ENCODE measurements at regions not wholly inside any gene's neighbourhood (a gene's known extent, or its start where the extent isn't known, plus 50 kb on each side); places are given as distances from the start of the nearest gene placed in this dataset.

DNA sequence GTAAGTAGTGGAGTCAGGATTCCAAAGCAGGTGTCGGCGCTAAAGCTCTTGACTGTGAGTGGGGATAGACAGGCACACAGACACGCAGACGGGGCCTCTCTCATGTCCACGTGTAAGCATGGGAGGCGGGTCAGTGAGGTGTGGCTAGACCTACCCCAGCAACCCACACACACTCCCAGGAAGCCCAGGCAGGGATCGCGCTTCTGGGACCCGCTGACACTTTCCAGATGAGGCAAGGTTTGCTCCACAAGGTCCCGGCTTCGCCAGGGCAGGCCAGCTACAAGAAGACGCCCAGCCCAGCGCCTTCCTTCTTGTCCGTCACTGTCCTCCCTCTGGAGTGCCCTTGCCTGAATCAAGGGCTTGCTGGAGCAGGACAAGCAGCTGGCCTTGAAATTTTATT, 213.8 kb upstream of the RPL38 start:
- Histone ChIP-seq H3K4me1 (ENCODE audit: low read length) (no peaks in the 10 kb centered on the region), H2AFZ (ENCODE audit: low read depth, low read length) (no peak overlapping the region), H4K20me1 (ENCODE audit: insufficient read depth, low read length) (no peaks in the 10 kb centered on the region), H3K9ac (ENCODE audit: low read length) (no peak overlapping the region), H3K4me3 (ENCODE audit: low read length) (no peak overlapping the region), H3K27ac (ENCODE audit: low read length) (no peak overlapping the region), H3K27me3 (ENCODE audit: low read depth, low read length) (no peaks in the 10 kb centered on the region), H3K9me3 (ENCODE audit: insufficient read depth, low read length) (no peaks in the 10 kb centered on the region), H3K79me2 (ENCODE audit: low read length) (no peaks in the 10 kb centered on the region), H3K36me3 (replicated peaks; ENCODE audit: low read depth, low read length) (no peaks in the 10 kb centered on the region), H3K4me2 (ENCODE audit: low read length) (no peak overlapping the region)
- TF ChIP-seq CTCF (IDR thresholded peaks at IDR 0.05; ENCODE audit: low read depth, low read length) = no peak
- TF ChIP-seq EZH2phosphoT487 (IDR thresholded peaks at IDR 0.05; ENCODE audit: low read depth) = no peak

GRCh38 chr17:73990290-73990689, 213.2 kb upstream of the RPL38 start:
- Histone ChIP-seq H3K27ac (ENCODE audit: low read length) (no peak overlapping the region), H3K4me2 (ENCODE audit: low read length) (no peak overlapping the region), H3K79me2 (ENCODE audit: low read length) (no peaks in the 10 kb centered on the region), H3K27me3 (ENCODE audit: low read depth, low read length) (no peaks in the 10 kb centered on the region), H4K20me1 (ENCODE audit: insufficient read depth, low read length) (no peaks in the 10 kb centered on the region), H3K36me3 (replicated peaks; ENCODE audit: low read depth, low read length) (no peaks in the 10 kb centered on the region), H3K9me3 (ENCODE audit: insufficient read depth, low read length) (no peaks in the 10 kb centered on the region), H3K9ac (ENCODE audit: low read length) (no peak overlapping the region), H2AFZ (ENCODE audit: low read depth, low read length) (no peak overlapping the region), H3K4me1 (ENCODE audit: low read length) (no peaks in the 10 kb centered on the region), H3K4me3 (ENCODE audit: low read length) (no peak overlapping the region)
- no peak for TF ChIP-seq EZH2phosphoT487 (IDR thresholded peaks at IDR 0.05; ENCODE audit: low read depth)

GRCh38 chr17:73991260-73991659, 212.2 kb upstream of the RPL38 start:
- Histone ChIP-seq H3K9me3 (ENCODE audit: insufficient read depth, low read length) (no peaks in the 10 kb centered on the region), H3K4me1 (ENCODE audit: low read length) (no peaks in the 10 kb centered on the region), H3K4me3 (ENCODE audit: low read length) (no peak overlapping the region), H3K36me3 (replicated peaks; ENCODE audit: low read depth, low read length) (no peaks in the 10 kb centered on the region), H4K20me1 (ENCODE audit: insufficient read depth, low read length) (no peaks in the 10 kb centered on the region), H2AFZ (ENCODE audit: low read depth, low read length) (no peak overlapping the region), H3K4me2 (ENCODE audit: low read length) (no peak overlapping the region), H3K27me3 (ENCODE audit: low read depth, low read length) (no peaks in the 10 kb centered on the region), H3K79me2 (ENCODE audit: low read length) (no peaks in the 10 kb centered on the region), H3K9ac (ENCODE audit: low read length) (no peak overlapping the region), H3K27ac (ENCODE audit: low read length) (no peak overlapping the region)
- no peak for TF ChIP-seq EZH2phosphoT487 (IDR thresholded peaks at IDR 0.05; ENCODE audit: low read depth)
- TF ChIP-seq CTCF (IDR thresholded peaks at IDR 0.05; ENCODE audit: low read depth, low read length) = no peak

DNA sequence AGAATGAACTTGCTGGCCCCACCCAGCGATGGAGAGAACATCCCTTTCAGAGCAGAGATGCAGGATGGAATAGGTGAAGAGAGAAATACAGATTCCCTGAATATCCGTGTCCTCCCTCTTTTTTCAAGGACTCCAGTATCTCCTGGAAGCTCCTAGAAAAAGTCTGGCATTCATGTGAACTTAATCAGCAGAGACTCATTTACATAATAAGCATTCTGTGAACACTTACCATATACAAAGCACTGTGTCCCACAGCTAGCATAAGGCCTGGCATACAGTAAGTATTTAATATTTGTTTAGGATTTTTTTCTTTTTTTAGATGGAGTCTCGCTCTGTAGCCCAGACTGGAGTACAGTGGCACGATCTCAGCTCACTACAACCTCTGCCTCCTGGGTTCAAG, 208.5 kb upstream of the RPL38 start:
- Histone ChIP-seq H3K9ac (ENCODE audit: low read length) (no peak overlapping the region), H4K20me1 (ENCODE audit: insufficient read depth, low read length) (no peaks in the 10 kb centered on the region), H3K27me3 (ENCODE audit: low read depth, low read length) (no peaks in the 10 kb centered on the region), H3K79me2 (ENCODE audit: low read length) (no peaks in the 10 kb centered on the region), H3K36me3 (replicated peaks; ENCODE audit: low read depth, low read length) (no peaks in the 10 kb centered on the region), H3K4me3 (ENCODE audit: low read length) (no peak overlapping the region), H3K4me1 (ENCODE audit: low read length) (no peaks in the 10 kb centered on the region), H3K9me3 (ENCODE audit: insufficient read depth, low read length) (no peaks in the 10 kb centered on the region), H2AFZ (ENCODE audit: low read depth, low read length) (no peak overlapping the region), H3K27ac (ENCODE audit: low read length) (no peak overlapping the region), H3K4me2 (ENCODE audit: low read length) (no peak overlapping the region)
- TF ChIP-seq CTCF (IDR thresholded peaks at IDR 0.05; ENCODE audit: low read depth, low read length) (no peak), EZH2phosphoT487 (IDR thresholded peaks at IDR 0.05; ENCODE audit: low read depth) (no peak)

DNA sequence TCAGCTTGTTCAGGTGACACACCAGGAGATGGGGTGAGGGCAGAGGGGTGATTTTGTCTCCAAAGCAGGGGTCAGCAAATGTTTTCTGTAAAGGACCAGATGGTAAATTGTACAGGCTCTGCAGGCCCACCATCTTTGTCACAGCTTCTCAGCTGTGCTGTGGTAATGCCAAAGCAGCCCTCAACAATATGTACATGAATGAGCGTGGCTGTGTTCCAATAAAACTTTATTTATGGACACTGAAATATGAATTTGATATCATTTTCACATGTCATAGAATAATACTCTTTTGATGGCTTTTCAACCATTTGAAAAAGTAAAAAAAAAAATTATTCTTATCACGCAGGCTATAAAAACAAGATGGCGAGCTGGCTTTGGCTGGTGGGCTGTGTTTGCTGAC, 206.4 kb upstream of the RPL38 start:
- H3K4me1 ChIP-seq (ENCODE audit: low read length) = no peaks in the 10 kb centered on the region
- H2AFZ ChIP-seq (ENCODE audit: low read depth, low read length) = no peak overlapping the region
- H3K9me3 ChIP-seq (ENCODE audit: insufficient read depth, low read length) = no peaks in the 10 kb centered on the region
- no peaks in the 10 kb centered on the region for H3K27me3 ChIP-seq (ENCODE audit: low read depth, low read length)
- no peaks in the 10 kb centered on the region for H4K20me1 ChIP-seq (ENCODE audit: insufficient read depth, low read length)
- H3K79me2 ChIP-seq (ENCODE audit: low read length) = no peaks in the 10 kb centered on the region
- no peak overlapping the region for H3K9ac ChIP-seq (ENCODE audit: low read length)
- no peak overlapping the region for H3K4me3 ChIP-seq (ENCODE audit: low read length)
- H3K27ac ChIP-seq (ENCODE audit: low read length) = no peak overlapping the region
- no peak overlapping the region for H3K4me2 ChIP-seq (ENCODE audit: low read length)
- TF ChIP-seq CTCF (IDR thresholded peaks at IDR 0.05; ENCODE audit: low read depth, low read length) = no peak
- TF ChIP-seq EZH2phosphoT487 (IDR thresholded peaks at IDR 0.05; ENCODE audit: low read depth) = no peak
- H3K36me3 ChIP-seq (replicated peaks; ENCODE audit: low read depth, low read length) = no peaks in the 10 kb centered on the region

All from OCI-LY3 (cell line).